DOHH2 (cell line): ENCODE measurements at regions not wholly inside any gene's neighbourhood (a gene's known extent, or its start where the extent isn't known, plus 50 kb on each side); places are given as distances from the start of the nearest gene placed in this dataset.

Source experiments
- EZH2phosphoT487 ChIP-seq: fragments of 200-600 bp; sonication (generic); IDR thresholded peaks from 2 replicates; pipeline ENCODE4 v1.6.1; 2017; ENCODE audit warnings: borderline replicate concordance, mild to moderate bottlenecking, antibody characterized with exemption, low read length, moderate library complexity, mixed read lengths
- TF ChIP-seq, protein P1 (sequence below): fragments of 200-600 bp; sonication (generic); IDR thresholded peaks from one replicate; pipeline ENCODE4 v1.5.1; 2014; ENCODE audit warnings: antibody characterized with exemption, mild to moderate bottlenecking, low read depth, low read length; ENCODE audit not compliant: poor library complexity, severe bottlenecking

DNA sequence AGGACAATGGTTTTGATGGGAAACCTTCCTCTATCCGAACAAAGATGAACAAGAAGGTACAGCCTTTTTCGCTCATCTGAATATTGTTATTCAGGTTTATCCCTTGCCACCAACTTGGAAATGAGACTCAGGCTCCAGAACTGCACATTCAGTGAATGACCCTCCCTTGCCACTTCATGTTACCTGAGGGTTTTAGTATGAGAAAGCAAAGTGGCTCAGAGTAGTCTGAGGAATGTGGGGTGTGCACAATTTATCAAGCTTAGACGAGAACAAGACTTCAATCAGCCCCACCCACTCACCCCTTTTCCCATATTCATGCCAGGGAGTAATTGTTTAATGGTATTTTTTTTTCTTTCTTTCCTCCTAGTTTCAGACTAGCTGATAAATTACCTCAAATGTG lies 265.3 kb upstream of the POU1F1 start:
- TF ChIP-seq, protein P1, sequence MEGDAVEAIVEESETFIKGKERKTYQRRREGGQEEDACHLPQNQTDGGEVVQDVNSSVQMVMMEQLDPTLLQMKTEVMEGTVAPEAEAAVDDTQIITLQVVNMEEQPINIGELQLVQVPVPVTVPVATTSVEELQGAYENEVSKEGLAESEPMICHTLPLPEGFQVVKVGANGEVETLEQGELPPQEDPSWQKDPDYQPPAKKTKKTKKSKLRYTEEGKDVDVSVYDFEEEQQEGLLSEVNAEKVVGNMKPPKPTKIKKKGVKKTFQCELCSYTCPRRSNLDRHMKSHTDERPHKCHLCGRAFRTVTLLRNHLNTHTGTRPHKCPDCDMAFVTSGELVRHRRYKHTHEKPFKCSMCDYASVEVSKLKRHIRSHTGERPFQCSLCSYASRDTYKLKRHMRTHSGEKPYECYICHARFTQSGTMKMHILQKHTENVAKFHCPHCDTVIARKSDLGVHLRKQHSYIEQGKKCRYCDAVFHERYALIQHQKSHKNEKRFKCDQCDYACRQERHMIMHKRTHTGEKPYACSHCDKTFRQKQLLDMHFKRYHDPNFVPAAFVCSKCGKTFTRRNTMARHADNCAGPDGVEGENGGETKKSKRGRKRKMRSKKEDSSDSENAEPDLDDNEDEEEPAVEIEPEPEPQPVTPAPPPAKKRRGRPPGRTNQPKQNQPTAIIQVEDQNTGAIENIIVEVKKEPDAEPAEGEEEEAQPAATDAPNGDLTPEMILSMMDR = no peak
- no peak for TF ChIP-seq EZH2phosphoT487
